ENCODE measurements at regions not wholly inside any gene's neighbourhood (a gene's known extent, or its start where the extent isn't known, plus 50 kb on each side); places are given as distances from the start of the nearest gene placed in this dataset.
A peak's percentile ranks its signal among the peaks of the same experiment; 100 is the strongest.

GRCh38 chr13:31036731-31037695 lies 104.6 kb downstream of the TEX26 start:
- WGBS, 2 donors = 65 to 72% methylated on average over 17 of the region's 17 CpGs
- Histone ChIP-seq H3K4me3 (no peak overlapping the region), H3K36me3 (replicated peaks in 1 of 2; ENCODE audit: insufficient read depth in 1 of 2, low read depth in 2 of 2) (no peaks in the 10 kb centered on the region), H3K27ac (no peak overlapping the region), H3K27me3 (peaks cover 0 to 9% of the 10 kb centered on the region in 2 donors), H3K4me1 (no peaks in the 10 kb centered on the region), H3K9me3 (no peaks in the 10 kb centered on the region)
- TF ChIP-seq CTCF (IDR thresholded peaks at IDR 0.05) (no peak), POLR2A (IDR thresholded peaks at IDR 0.05) (no peak)
- DNase-seq (no peak), ATAC-seq (no peak)
- intact Hi-C loops (cut with DNase I) = no loop called here

GRCh38 chr13:31035185-31035965 lies 102.9 kb downstream of the TEX26 start:
- peak in 2 of 4 donors; percentile 13 to 18 for DNase-seq
- Histone ChIP-seq H3K27me3 (peaks cover 0 to 9% of the 10 kb centered on the region in 2 donors), H3K9me3 (no peaks in the 10 kb centered on the region), H3K4me1 (no peaks in the 10 kb centered on the region), H3K36me3 (replicated peaks in 1 of 2; ENCODE audit: insufficient read depth in 1 of 2, low read depth in 2 of 2) (no peaks in the 10 kb centered on the region), H3K4me3 (no peak overlapping the region), H3K27ac (no peak overlapping the region)
- intact Hi-C loops (cut with DNase I) = no loop called here
- 68 to 69% methylated on average over 13 of the region's 13 CpGs for WGBS, 2 donors
- no peak for TF ChIP-seq POLR2A (IDR thresholded peaks at IDR 0.05)
- no peak for TF ChIP-seq CTCF (IDR thresholded peaks at IDR 0.05)
- ATAC-seq = no peak

- DNase-seq (no peak), ATAC-seq (no peak)
- H3K9me3 ChIP-seq = no peaks in the 10 kb centered on the region
- H3K27me3 ChIP-seq = peaks cover 0 to 9% of the 10 kb centered on the region in 2 donors
- H3K4me1 ChIP-seq = no peaks in the 10 kb centered on the region
- no peaks in the 10 kb centered on the region for H3K36me3 ChIP-seq (replicated peaks in 1 of 2; ENCODE audit: insufficient read depth in 1 of 2, low read depth in 2 of 2)
- no peak overlapping the region for H3K4me3 ChIP-seq
- H3K27ac ChIP-seq = no peak overlapping the region
- 74 to 78% methylated on average over 13 of the region's 13 CpGs for WGBS, 2 donors
- no peak for TF ChIP-seq CTCF (IDR thresholded peaks at IDR 0.05)
- intact Hi-C loops (cut with DNase I) = no loop called here
Measured at GRCh38 chr13:31032528-31033113, 100.2 kb downstream of the TEX26 start.

- Histone ChIP-seq H3K9me3 (no peaks in the 10 kb centered on the region), H3K27me3 (peaks cover 0 to 9% of the 10 kb centered on the region in 2 donors), H3K4me1 (no peaks in the 10 kb centered on the region), H3K27ac (no peak overlapping the region), H3K36me3 (replicated peaks in 1 of 2; ENCODE audit: insufficient read depth in 1 of 2, low read depth in 2 of 2) (no peaks in the 10 kb centered on the region), H3K4me3 (no peak overlapping the region)
- 64 to 72% methylated on average over 5 to 6 of the region's 6 CpGs for WGBS, 2 donors
- ATAC-seq (no peak), DNase-seq (no peak)
- no peak for TF ChIP-seq CTCF (IDR thresholded peaks at IDR 0.05)
- TF ChIP-seq POLR2A (IDR thresholded peaks at IDR 0.05) = no peak
- intact Hi-C loops (cut with DNase I) = no loop called here
Measured at GRCh38 chr13:31031482-31031881, 99.0 kb downstream of the TEX26 start.
